Mesodermal cell (in vitro differentiated cells): ENCODE measurements at regions not wholly inside any gene's neighbourhood (a gene's known extent, or its start where the extent isn't known, plus 50 kb on each side); places are given as distances from the start of the nearest gene placed in this dataset.
"Not testable (repeated sequence)": the region's sequence is repeated elsewhere in the genome, so short reads cannot be mapped to it uniquely, and the experiment has no call there.

Source experiments
- H3K27ac ChIP-seq: 2 replicates; pipeline ENCODE4 v1.7.0; 2013; ENCODE audit warnings: mild to moderate bottlenecking, low read depth, low read length, moderate library complexity; ENCODE audit not compliant: severe bottlenecking
- H3K36me3 ChIP-seq: 2 replicates; pipeline ENCODE4 v1.7.1; 2013; ENCODE audit warnings: mild to moderate bottlenecking, low read length, moderate library complexity; ENCODE audit not compliant: control insufficient read depth, insufficient read depth
- H3K4me1 ChIP-seq: one replicate; pipeline ENCODE4 v1.7.1; 2013; ENCODE audit warnings: mild to moderate bottlenecking, low read length; ENCODE audit not compliant: insufficient read depth, control insufficient read depth, poor library complexity, severe bottlenecking
- H3K4me3 ChIP-seq: 2 replicates; pipeline ENCODE4 v1.7.0; 2013; ENCODE audit warnings: low read length, control low read depth, mild to moderate bottlenecking; ENCODE audit not compliant: insufficient read depth, poor library complexity, severe bottlenecking; ENCODE audit errors: extremely low read depth
- H3K9me3 ChIP-seq: 2 replicates; pipeline ENCODE4 v1.7.1; 2013; ENCODE audit warnings: mild to moderate bottlenecking, low read length, moderate library complexity; ENCODE audit not compliant: control insufficient read depth
- WGBS, 2 experiments: methylation state at CpG; one replicate each; pipeline ENCODE4 v1.1.5; 2013; ENCODE audit warnings: missing lambda C conversion rate in 2 of 2; ENCODE audit not compliant: insufficient coverage in 2 of 2; 5-methylcytosine and 5-hydroxymethylcytosine counted together

- no peaks in the 10 kb centered on the region for H3K9me3 ChIP-seq
- H3K36me3 ChIP-seq, result no peaks in the 10 kb centered on the region
- H3K4me1 ChIP-seq, result no peaks in the 10 kb centered on the region
- no peak overlapping the region for H3K4me3 ChIP-seq
- H3K27ac ChIP-seq, result no peak overlapping the region
- 92 to 94% methylated on average over 2 of the region's 3 CpGs for WGBS, 2 experiments
Measured at GRCh38 chr1:4176841-4177240, 276.8 kb upstream of the C1orf174 start.

GRCh38 chr1:4177425-4178150 lies 277.5 kb upstream of the C1orf174 start:
- no peak overlapping the region for H3K4me3 ChIP-seq
- H3K27ac ChIP-seq, result no peak overlapping the region
- WGBS, 2 experiments, result 92 to 93% methylated on average over 13 to 18 of the region's 21 CpGs
- no peaks in the 10 kb centered on the region for H3K36me3 ChIP-seq
- no peaks in the 10 kb centered on the region for H3K4me1 ChIP-seq
- H3K9me3 ChIP-seq, result no peaks in the 10 kb centered on the region

- no peaks in the 10 kb centered on the region for H3K4me1 ChIP-seq
- no peaks in the 10 kb centered on the region for H3K36me3 ChIP-seq
- no peaks in the 10 kb centered on the region for H3K9me3 ChIP-seq
- no peak overlapping the region for H3K4me3 ChIP-seq
- 84 to 86% methylated on average over 9 of the region's 11 CpGs for WGBS, 2 experiments
- no peak overlapping the region for H3K27ac ChIP-seq
Measured at GRCh38 chr1:4178501-4179113, 278.5 kb upstream of the C1orf174 start.

DNA sequence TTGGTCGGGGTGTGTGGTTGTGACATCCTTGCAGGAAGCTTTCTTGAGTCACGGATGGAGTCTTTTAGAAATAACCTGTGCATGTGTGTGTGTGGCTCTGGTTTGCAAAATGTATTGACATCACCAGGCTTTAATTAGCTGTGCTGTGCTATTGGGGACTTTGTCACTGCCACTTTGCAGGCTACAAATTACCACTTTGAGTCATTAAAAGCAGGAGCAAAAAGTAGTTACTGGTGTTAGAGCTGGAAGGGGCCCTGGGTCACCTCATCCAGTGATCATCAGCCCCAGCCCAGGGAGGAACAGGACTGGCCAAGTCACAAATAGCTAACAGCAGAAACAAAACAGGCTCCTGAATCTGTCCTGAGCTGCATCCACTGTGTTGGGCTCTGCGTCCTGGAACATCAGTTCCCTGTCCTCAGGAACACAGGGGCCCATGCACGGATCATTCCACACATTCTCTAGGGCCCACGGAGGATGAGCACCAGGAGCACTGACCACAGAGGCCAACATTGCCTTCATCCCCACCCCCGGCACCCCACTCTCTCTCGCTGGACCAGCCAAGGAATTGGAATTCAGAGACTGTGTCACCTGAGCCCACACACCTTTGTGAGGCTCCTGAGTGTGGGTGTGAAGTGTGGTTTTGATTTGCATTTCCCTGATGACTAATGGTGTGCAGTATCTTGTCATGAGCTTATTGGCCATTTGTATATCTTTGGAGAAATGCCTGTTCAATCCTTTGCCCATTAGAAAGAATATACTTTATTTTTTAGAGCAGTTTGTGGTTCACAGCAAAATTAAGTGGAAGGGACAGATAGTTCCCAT lies 280.1 kb upstream of the C1orf174 start:
- Histone ChIP-seq H3K4me1 (no peaks in the 10 kb centered on the region), H3K27ac (no peak overlapping the region), H3K36me3 (no peaks in the 10 kb centered on the region), H3K9me3 (no peaks in the 10 kb centered on the region), H3K4me3 (no peak overlapping the region)
- 79 to 85% methylated on average over 4 to 7 of the region's 7 CpGs for WGBS, 2 experiments

- WGBS, 2 experiments, result 60 to 86% methylated on average over 1 to 2 of the region's 2 CpGs
Measured at GRCh38 chr1:4186486-4186885, 286.4 kb upstream of the C1orf174 start.

GRCh38 chr1:4203501-4203900 lies 303.4 kb upstream of the C1orf174 start:
- H3K4me3 ChIP-seq, result no peak overlapping the region
- no peak overlapping the region for H3K27ac ChIP-seq
- H3K36me3 ChIP-seq, result no peaks in the 10 kb centered on the region
- H3K9me3 ChIP-seq, result peaks cover 3% of the 10 kb centered on the region
- H3K4me1 ChIP-seq, result no peaks in the 10 kb centered on the region

More at GRCh38 chr1:4186486-4186885, 286.4 kb upstream of the C1orf174 start:
- not testable (repeated sequence) for H3K27ac ChIP-seq, H3K4me3 ChIP-seq, H3K4me1 ChIP-seq, H3K36me3 ChIP-seq, H3K9me3 ChIP-seq

- no peak overlapping the region for H3K27ac ChIP-seq
- H3K9me3 ChIP-seq, result peaks cover 3% of the 10 kb centered on the region
- H3K4me1 ChIP-seq, result no peaks in the 10 kb centered on the region
- H3K4me3 ChIP-seq, result no peak overlapping the region
- H3K36me3 ChIP-seq, result no peaks in the 10 kb centered on the region
- WGBS, 2 experiments, result 80 to 84% methylated on average over 3 to 4 of the region's 4 CpGs
Measured at GRCh38 chr1:4207183-4207582, 307.1 kb upstream of the C1orf174 start.

DNA sequence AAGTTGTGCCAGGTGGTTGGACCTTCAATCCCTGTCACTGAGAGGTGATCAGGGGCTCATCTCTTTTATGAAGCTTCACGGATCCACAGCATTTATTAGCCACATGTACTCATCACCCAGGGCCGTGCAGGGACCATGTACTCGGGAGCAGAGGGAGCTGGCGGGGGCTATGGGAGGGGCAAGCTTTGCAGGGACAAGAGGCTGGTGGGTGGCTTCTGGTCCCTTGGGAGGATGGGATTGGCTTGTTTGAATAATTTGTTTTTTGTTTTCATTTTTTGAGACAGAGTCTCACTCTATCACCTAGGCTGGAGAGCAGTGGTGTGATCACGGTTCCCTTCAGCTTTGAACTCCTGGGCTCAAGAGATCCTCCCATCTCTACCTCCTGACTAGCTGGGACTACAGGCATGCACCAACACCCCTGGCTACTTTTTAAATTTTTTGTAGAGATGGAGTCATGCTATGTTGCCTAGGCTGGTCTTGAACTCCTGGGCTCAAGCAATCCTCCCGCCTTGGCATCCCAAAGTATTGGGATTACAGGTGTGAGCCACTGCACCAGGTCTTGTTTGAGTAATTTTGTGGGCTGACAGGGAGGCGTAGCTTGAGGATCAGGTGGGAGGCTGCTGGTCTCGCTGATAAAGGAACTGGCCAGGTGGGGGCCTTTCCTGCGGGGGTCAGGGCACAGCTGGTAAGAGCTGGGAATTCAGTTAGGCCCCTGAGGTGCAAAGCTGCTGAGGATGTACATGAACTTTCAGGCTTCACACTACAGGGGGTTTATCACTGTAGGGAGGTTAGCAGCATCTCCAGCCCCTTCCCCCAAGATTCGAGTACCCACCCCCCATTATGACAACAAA lies 308.0 kb upstream of the C1orf174 start:
- H3K4me1 ChIP-seq, result no peaks in the 10 kb centered on the region
- H3K36me3 ChIP-seq, result no peaks in the 10 kb centered on the region
- H3K9me3 ChIP-seq, result peaks cover 3% of the 10 kb centered on the region
- no peak overlapping the region for H3K27ac ChIP-seq
- 80 to 87% methylated on average over 4 to 5 of the region's 10 CpGs for WGBS, 2 experiments
- no peak overlapping the region for H3K4me3 ChIP-seq

- Histone ChIP-seq H3K9me3 (no peaks in the 10 kb centered on the region), H3K4me3 (no peak overlapping the region), H3K27ac (no peak overlapping the region), H3K4me1 (no peaks in the 10 kb centered on the region), H3K36me3 (no peaks in the 10 kb centered on the region)
- 67 to 70% methylated on average over 1 of the region's 1 CpG for WGBS, 2 experiments
Measured at GRCh38 chr1:4210043-4210442, 310.0 kb upstream of the C1orf174 start.

DNA sequence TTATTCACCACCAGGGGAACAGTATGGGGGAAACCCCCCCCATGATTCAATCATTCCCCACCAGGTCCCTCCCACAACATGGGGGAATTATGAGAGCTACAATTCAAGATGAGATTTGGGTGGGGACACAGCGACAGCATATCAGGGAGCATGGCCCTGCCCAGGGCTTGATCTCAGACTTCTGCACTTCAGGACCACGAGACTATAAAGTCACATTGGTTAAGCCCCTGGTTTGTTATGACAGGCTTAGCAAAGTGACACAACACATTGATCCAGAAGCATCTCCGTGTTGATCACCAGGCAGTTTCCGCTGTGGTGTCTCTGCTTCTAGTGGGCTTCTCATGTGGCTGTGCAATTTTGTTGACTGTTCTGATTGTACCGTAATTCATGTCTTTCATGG lies 312.7 kb upstream of the C1orf174 start:
- H3K4me1 ChIP-seq, result no peaks in the 10 kb centered on the region
- peaks cover 5% of the 10 kb centered on the region for H3K9me3 ChIP-seq
- no peak overlapping the region for H3K27ac ChIP-seq
- 88% methylated on average over 3 to 5 of the region's 5 CpGs for WGBS, 2 experiments
- H3K4me3 ChIP-seq, result no peak overlapping the region
- H3K36me3 ChIP-seq, result no peaks in the 10 kb centered on the region
